ENCODE measurements at regions not wholly inside any gene's neighbourhood (a gene's known extent, or its start where the extent isn't known, plus 50 kb on each side); places are given as distances from the start of the nearest gene placed in this dataset.

DNA sequence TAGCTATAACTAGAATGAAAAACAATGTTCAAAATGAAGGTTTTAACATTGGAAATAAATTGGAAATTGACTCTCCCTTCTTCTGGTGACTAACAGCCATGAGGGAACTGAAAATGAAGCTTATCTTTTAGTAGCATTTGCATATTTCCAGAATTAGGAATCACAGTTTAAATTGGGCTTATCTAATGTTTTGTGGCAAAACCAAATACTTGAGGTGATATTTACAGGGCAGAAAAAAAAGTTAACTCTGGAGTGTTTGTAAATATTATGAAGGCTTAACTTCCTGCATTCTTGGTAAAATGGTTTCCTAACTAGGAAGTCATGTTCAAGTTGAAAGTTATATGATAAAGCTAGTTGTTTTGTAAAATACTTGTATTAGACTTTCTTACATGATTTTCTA, 96.4 kb upstream of the SOX9 start:
- H3K27me3 ChIP-seq (replicated peaks; ENCODE audit: control insufficient read depth, insufficient read depth, low read length, poor library complexity, severe bottlenecking) = no peaks in the 10 kb centered on the region
- no peak for DNase-seq
- no peak overlapping the region for H3K4me3 ChIP-seq (ENCODE audit: insufficient read depth, low read depth, low read length, poor library complexity, severe bottlenecking)
- no peak overlapping the region for H3K27ac ChIP-seq (ENCODE audit: insufficient read depth, low read length, poor library complexity, severe bottlenecking)
- no peaks in the 10 kb centered on the region for H3K36me3 ChIP-seq (ENCODE audit: control insufficient read depth, insufficient read depth, low read length)
- no peaks in the 10 kb centered on the region for H3K9me3 ChIP-seq (ENCODE audit: control insufficient read depth, low read length)
- peaks cover 1% of the 10 kb centered on the region for H3K4me1 ChIP-seq (ENCODE audit: control insufficient read depth, insufficient read depth, low read length, poor library complexity, severe bottlenecking)

DNA sequence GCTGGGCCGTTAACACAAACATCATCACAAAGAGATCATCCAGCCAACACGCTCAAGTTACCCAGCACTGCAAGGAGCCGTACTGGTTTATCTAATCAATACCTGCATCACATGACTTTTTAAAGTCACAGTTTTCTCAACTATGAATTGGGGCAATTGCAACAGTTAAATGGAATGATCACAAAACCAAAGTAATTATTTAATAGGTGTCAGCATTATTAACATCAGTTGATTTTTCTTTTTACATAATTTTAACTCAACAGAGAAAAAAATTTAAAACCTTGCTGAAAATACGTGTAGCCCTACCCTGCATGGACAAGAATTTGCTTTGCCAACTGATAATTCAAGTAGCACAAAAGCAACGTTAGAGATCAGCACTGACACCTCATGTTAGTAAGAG, 95.7 kb upstream of the SOX9 start:
- Histone ChIP-seq H3K9me3 (ENCODE audit: control insufficient read depth, low read length) (no peaks in the 10 kb centered on the region), H3K36me3 (ENCODE audit: control insufficient read depth, insufficient read depth, low read length) (no peaks in the 10 kb centered on the region), H3K4me1 (ENCODE audit: control insufficient read depth, insufficient read depth, low read length, poor library complexity, severe bottlenecking) (peaks cover 5% of the 10 kb centered on the region), H3K27me3 (replicated peaks; ENCODE audit: control insufficient read depth, insufficient read depth, low read length, poor library complexity, severe bottlenecking) (no peaks in the 10 kb centered on the region), H3K27ac (ENCODE audit: insufficient read depth, low read length, poor library complexity, severe bottlenecking) (no peak overlapping the region), H3K4me3 (ENCODE audit: insufficient read depth, low read depth, low read length, poor library complexity, severe bottlenecking) (no peak overlapping the region)
- no peak for DNase-seq

DNA sequence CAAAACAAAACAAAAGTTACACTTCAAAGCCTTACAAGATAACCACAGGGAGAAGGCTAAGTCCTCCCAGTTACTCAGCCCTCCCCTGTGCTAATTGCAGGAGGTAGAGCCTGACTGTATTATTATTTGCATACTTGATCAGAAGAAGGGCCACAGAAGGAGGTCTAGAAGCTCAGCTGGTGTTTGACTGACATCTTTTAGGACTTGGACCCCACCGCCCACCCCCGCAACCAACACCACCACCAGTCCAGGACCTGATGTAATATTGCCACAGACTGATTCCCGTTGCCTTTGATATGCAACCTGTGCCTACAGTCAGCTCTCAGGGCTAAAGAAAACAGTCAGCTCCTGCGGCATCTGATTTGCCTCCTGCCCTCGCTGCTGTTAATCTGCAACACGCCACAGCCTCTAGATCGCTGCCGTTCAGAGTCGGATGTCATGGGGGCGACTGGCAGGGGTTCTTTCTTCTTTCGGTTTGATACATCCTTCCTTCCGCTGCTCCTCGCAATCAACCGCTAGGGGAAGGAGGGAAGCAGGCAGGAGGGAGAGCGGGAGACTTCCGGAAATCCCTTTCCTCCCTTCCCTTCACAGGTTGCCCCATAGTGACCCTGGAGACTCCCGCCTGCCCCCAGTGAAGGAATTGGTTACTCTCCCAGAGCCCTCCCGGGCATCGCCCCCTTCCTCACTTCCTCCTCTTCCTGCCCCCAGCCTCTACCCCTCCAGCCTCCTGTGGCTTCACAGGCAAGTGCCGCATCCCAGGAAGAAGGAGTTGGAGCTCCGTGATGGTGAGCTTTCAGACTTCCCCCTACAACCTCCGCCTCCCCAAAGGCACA, 90.5 kb upstream of the SOX9 start:
- Histone ChIP-seq H3K4me3 (ENCODE audit: insufficient read depth, low read depth, low read length, poor library complexity, severe bottlenecking) (peak overlapping the region; percentile 29), H3K27ac (ENCODE audit: insufficient read depth, low read length, poor library complexity, severe bottlenecking) (no peak overlapping the region), H3K9me3 (ENCODE audit: control insufficient read depth, low read length) (no peaks in the 10 kb centered on the region), H3K4me1 (ENCODE audit: control insufficient read depth, insufficient read depth, low read length, poor library complexity, severe bottlenecking) (peaks cover 5% of the 10 kb centered on the region), H3K27me3 (replicated peaks; ENCODE audit: control insufficient read depth, insufficient read depth, low read length, poor library complexity, severe bottlenecking) (no peaks in the 10 kb centered on the region), H3K36me3 (ENCODE audit: control insufficient read depth, insufficient read depth, low read length) (no peaks in the 10 kb centered on the region)
- DNase-seq = no peak

DNA sequence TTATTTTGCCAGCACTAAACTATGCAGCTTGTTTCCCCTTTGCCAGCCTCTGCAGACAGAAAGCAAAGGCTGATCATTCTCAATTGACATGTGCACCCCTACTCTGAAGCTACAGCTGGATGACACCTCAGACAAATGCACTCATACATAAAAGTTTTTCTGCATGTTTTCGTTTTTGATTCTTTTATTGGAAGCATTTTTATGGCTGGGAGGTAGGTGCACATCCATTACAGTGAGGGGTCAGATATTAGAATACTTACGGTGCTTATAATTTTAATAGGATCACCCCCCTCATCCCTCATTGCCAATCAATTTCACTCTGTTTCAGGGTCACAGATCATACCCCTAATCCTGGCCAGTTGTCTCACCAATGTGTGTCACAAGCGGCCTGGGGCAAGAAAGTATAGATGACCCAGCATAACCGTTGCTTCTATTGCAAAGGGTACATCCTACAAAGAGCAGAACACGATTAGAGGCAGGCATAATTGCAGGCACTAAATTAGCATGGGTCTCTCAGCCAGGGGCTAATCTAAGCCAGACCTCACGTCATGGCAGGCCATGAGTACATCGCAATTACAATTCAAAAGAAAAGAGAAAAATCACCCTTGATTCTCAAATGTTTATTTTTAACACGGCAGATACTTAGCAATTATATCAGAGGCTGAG, 89.5 kb upstream of the SOX9 start:
- Histone ChIP-seq H3K36me3 (ENCODE audit: control insufficient read depth, insufficient read depth, low read length) (no peaks in the 10 kb centered on the region), H3K27me3 (replicated peaks; ENCODE audit: control insufficient read depth, insufficient read depth, low read length, poor library complexity, severe bottlenecking) (no peaks in the 10 kb centered on the region), H3K4me3 (ENCODE audit: insufficient read depth, low read depth, low read length, poor library complexity, severe bottlenecking) (no peak overlapping the region), H3K9me3 (ENCODE audit: control insufficient read depth, low read length) (no peaks in the 10 kb centered on the region), H3K27ac (ENCODE audit: insufficient read depth, low read length, poor library complexity, severe bottlenecking) (no peak overlapping the region), H3K4me1 (ENCODE audit: control insufficient read depth, insufficient read depth, low read length, poor library complexity, severe bottlenecking) (peaks cover 5% of the 10 kb centered on the region)
- DNase-seq = no peak

DNA sequence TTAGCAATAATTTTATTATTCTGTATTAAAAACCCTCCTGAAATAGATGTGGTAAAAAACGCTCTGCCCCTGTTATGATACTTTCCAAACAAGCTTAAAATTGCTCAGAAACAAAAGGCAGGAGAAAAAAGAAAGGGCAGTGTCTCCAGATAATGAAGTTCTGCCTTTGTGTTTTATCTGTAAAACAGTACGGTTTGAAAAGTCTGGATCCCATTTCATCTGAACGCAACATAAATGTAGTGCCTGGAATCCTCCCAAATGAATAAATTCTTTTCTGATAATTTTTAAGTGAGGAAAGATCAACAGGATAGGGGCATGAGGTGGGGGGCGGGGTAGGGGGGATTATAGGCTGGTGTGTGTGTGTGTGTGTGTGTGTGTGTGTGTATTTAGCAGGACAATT, 87.5 kb upstream of the SOX9 start:
- no peak for DNase-seq
- Histone ChIP-seq H3K4me3 (ENCODE audit: insufficient read depth, low read depth, low read length, poor library complexity, severe bottlenecking) (no peak overlapping the region), H3K36me3 (ENCODE audit: control insufficient read depth, insufficient read depth, low read length) (no peaks in the 10 kb centered on the region), H3K9me3 (ENCODE audit: control insufficient read depth, low read length) (no peaks in the 10 kb centered on the region), H3K4me1 (ENCODE audit: control insufficient read depth, insufficient read depth, low read length, poor library complexity, severe bottlenecking) (peaks cover 5% of the 10 kb centered on the region), H3K27me3 (replicated peaks; ENCODE audit: control insufficient read depth, insufficient read depth, low read length, poor library complexity, severe bottlenecking) (no peaks in the 10 kb centered on the region), H3K27ac (ENCODE audit: insufficient read depth, low read length, poor library complexity, severe bottlenecking) (no peak overlapping the region)

DNA sequence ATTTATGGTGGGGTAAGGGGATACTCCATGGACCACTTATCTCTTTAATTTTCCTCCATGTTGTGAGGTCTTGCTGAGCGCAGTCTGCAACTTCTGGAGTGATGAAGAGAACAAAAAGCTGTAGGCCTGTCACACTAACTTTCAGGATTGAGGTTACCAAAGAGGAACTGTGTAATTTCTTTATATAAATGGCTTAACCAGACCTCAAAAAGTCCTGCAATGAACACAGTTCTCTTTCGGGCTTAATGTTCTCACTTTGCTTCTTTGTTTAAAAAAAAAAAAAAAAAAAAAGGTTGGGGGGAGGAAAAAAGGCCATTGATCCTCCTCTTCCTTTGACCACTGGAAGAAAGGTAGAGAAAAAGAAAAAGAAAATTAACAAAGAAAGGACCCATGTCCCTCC, 86.8 kb upstream of the SOX9 start:
- no peaks in the 10 kb centered on the region for H3K27me3 ChIP-seq (replicated peaks; ENCODE audit: control insufficient read depth, insufficient read depth, low read length, poor library complexity, severe bottlenecking)
- peaks cover 5% of the 10 kb centered on the region for H3K4me1 ChIP-seq (ENCODE audit: control insufficient read depth, insufficient read depth, low read length, poor library complexity, severe bottlenecking)
- H3K36me3 ChIP-seq (ENCODE audit: control insufficient read depth, insufficient read depth, low read length) = no peaks in the 10 kb centered on the region
- no peak overlapping the region for H3K4me3 ChIP-seq (ENCODE audit: insufficient read depth, low read depth, low read length, poor library complexity, severe bottlenecking)
- no peak overlapping the region for H3K27ac ChIP-seq (ENCODE audit: insufficient read depth, low read length, poor library complexity, severe bottlenecking)
- no peak for DNase-seq
- no peaks in the 10 kb centered on the region for H3K9me3 ChIP-seq (ENCODE audit: control insufficient read depth, low read length)

DNA sequence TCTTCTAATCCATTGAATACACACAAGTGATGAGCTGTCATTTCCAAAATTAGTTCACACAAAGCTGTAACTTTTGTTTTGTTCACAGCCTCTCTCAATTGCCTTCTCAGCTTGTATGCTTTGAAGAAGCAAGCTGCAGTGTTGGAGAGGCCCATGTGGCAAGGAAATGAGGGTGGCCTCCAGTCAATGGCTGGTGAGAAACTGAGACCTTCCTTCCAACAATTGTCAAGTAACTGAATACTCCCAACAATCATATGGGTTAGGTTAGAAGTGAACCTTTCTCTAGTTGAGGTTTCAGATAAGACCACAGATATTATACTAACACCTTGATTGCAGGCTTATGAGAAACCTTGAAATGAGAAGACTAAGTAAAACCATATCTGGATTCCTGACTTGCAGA, 82.4 kb upstream of the SOX9 start:
- no peak for DNase-seq
- Histone ChIP-seq H3K27ac (ENCODE audit: insufficient read depth, low read length, poor library complexity, severe bottlenecking) (no peak overlapping the region), H3K4me1 (ENCODE audit: control insufficient read depth, insufficient read depth, low read length, poor library complexity, severe bottlenecking) (no peaks in the 10 kb centered on the region), H3K4me3 (ENCODE audit: insufficient read depth, low read depth, low read length, poor library complexity, severe bottlenecking) (no peak overlapping the region), H3K9me3 (ENCODE audit: control insufficient read depth, low read length) (no peaks in the 10 kb centered on the region), H3K36me3 (ENCODE audit: control insufficient read depth, insufficient read depth, low read length) (no peaks in the 10 kb centered on the region), H3K27me3 (replicated peaks; ENCODE audit: control insufficient read depth, insufficient read depth, low read length, poor library complexity, severe bottlenecking) (no peaks in the 10 kb centered on the region)

DNA sequence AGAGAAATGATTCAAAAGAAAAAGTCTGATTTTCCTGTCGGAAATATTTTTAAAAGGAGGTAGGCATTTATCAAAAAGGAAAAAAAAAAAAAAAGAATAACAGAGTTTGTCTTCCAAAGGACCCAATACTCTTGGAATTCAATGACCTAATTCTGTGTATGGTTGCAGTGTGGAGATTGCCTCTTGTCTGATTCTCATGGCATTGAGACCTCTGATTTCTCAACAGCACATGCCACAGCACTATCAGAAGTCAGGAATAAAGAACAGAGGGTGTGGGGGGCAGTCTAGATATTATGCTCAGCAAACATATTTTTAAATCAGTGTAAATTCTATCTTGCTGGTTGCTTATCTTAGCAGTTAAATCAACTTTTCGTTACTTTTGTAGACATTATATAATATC, 81.3 kb upstream of the SOX9 start:
- no peaks in the 10 kb centered on the region for H3K27me3 ChIP-seq (replicated peaks; ENCODE audit: control insufficient read depth, insufficient read depth, low read length, poor library complexity, severe bottlenecking)

DNA sequence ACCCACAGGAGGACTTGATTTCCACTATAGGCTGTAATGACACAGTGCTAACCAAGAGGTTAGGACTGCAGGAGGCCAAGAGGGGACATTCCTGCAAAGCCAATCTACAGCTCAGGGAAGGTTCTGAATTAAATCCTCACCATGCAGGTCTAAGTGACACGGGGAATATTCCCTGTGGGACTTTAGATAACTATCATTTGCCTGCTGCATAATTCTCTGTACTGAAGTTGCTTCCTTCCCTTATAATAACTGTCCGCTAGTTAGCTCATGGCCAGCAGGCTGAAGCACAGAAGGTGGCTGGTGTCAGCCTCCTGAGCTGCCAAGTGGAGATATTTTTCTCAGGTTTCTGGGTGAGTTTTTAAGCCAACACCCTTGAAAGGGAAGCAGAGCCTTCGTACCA, 74.6 kb upstream of the SOX9 start:
- Histone ChIP-seq H3K36me3 (ENCODE audit: control insufficient read depth, insufficient read depth, low read length) (no peaks in the 10 kb centered on the region), H3K9me3 (ENCODE audit: control insufficient read depth, low read length) (no peaks in the 10 kb centered on the region), H3K27ac (ENCODE audit: insufficient read depth, low read length, poor library complexity, severe bottlenecking) (no peak overlapping the region), H3K4me1 (ENCODE audit: control insufficient read depth, insufficient read depth, low read length, poor library complexity, severe bottlenecking) (no peaks in the 10 kb centered on the region), H3K27me3 (replicated peaks; ENCODE audit: control insufficient read depth, insufficient read depth, low read length, poor library complexity, severe bottlenecking) (no peaks in the 10 kb centered on the region), H3K4me3 (ENCODE audit: insufficient read depth, low read depth, low read length, poor library complexity, severe bottlenecking) (no peak overlapping the region)
- no peak for DNase-seq

More for the DNA sequence above, 81.3 kb upstream of the SOX9 start:
- Histone ChIP-seq H3K4me1 (ENCODE audit: control insufficient read depth, insufficient read depth, low read length, poor library complexity, severe bottlenecking) (no peaks in the 10 kb centered on the region), H3K9me3 (ENCODE audit: control insufficient read depth, low read length) (no peaks in the 10 kb centered on the region), H3K27ac (ENCODE audit: insufficient read depth, low read length, poor library complexity, severe bottlenecking) (no peak overlapping the region), H3K36me3 (ENCODE audit: control insufficient read depth, insufficient read depth, low read length) (no peaks in the 10 kb centered on the region), H3K4me3 (ENCODE audit: insufficient read depth, low read depth, low read length, poor library complexity, severe bottlenecking) (no peak overlapping the region)
- DNase-seq = no peak
